Stimulated activated effector memory CD8-positive, alpha-beta T cell treated with anti-CD3 and anti-CD28 coated beads, Interleukin-12 subunit alpha, Interleukin-12 subunit beta, amount 100 ng/mL, for 72 hours (primary cell): ENCODE measurements at regions not wholly inside any gene's neighbourhood (a gene's known extent, or its start where the extent isn't known, plus 50 kb on each side); places are given as distances from the start of the nearest gene placed in this dataset.
"Not testable (repeated sequence)": the region's sequence is repeated elsewhere in the genome, so short reads cannot be mapped to it uniquely, and the experiment has no call there.

ENCODE experiments used
- ATAC-seq: fragments of 150-1000 bp; cut with Tn5 transposase; 2 replicates; pipeline ENCODE4 v1.10.0; 2021
- DNase-seq, 2 donors: peaks; one replicate each; pipeline ENCODE4 v3.0.0; 2021 to 2022; ENCODE audit warnings: low spot score in 2 of 2
- H3K27ac Mint-ChIP-seq: one replicate; pipeline ENCODE4 v1.8.0; 2022; ENCODE audit warnings: mild to moderate bottlenecking, mixed read lengths
- H3K36me3 Mint-ChIP-seq: one replicate; pipeline ENCODE4 v1.8.0; 2022; ENCODE audit warnings: mild to moderate bottlenecking, mixed read lengths
- H3K4me1 Mint-ChIP-seq: one replicate; pipeline ENCODE4 v1.8.0; 2022; ENCODE audit warnings: mixed read lengths
- H3K4me3 Mint-ChIP-seq: one replicate; pipeline ENCODE4 v1.8.0; 2022; ENCODE audit warnings: mild to moderate bottlenecking, mixed read lengths
- H3K9me3 Mint-ChIP-seq: one replicate; pipeline ENCODE4 v1.8.0; 2022; ENCODE audit warnings: mixed read lengths

- DNase-seq = no peak
- Mint-ChIP-seq H3K4me1 (no peaks in the 10 kb centered on the region), H3K9me3 (peaks cover 10% of the 10 kb centered on the region), H3K27ac (no peak overlapping the region), H3K36me3 (no peaks in the 10 kb centered on the region), H3K4me3 (no peak overlapping the region)
- no peak for ATAC-seq
Measured at GRCh38 chr1:94362466-94363058, 55.6 kb upstream of the ABCD3 start.

GRCh38 chr1:94358630-94359599, 59.3 kb upstream of the ABCD3 start:
- DNase-seq (no peak), ATAC-seq (no peak)
- H3K4me1 Mint-ChIP-seq = no peaks in the 10 kb centered on the region
- no peak overlapping the region for H3K4me3 Mint-ChIP-seq
- no peaks in the 10 kb centered on the region for H3K36me3 Mint-ChIP-seq
- H3K9me3 Mint-ChIP-seq = peaks cover 8% of the 10 kb centered on the region
- no peak overlapping the region for H3K27ac Mint-ChIP-seq

DNA sequence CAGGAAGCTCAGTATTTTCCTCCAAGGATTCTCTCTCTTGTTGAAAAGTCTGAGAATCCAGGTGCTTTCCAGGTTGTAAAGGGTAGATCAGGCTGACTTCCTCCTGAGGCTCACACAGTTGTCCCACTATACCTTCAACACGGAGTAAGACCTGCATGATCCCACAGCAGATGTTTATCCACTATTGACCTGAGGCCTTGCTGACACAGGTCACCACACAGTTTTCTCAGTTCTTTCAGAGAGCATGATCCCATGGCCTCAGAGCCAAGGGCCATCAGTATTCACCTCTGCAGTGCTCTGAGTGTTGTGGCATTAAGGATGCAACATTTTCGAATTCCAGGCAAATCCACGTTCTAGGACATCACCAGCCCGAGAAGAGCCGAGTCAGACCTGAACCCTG, 60.5 kb upstream of the ABCD3 start:
- ATAC-seq (no peak), DNase-seq (no peak)
- Mint-ChIP-seq H3K9me3 (peaks cover 4% of the 10 kb centered on the region), H3K4me1 (no peaks in the 10 kb centered on the region), H3K27ac (no peak overlapping the region), H3K4me3 (no peak overlapping the region), H3K36me3 (no peaks in the 10 kb centered on the region)

DNA sequence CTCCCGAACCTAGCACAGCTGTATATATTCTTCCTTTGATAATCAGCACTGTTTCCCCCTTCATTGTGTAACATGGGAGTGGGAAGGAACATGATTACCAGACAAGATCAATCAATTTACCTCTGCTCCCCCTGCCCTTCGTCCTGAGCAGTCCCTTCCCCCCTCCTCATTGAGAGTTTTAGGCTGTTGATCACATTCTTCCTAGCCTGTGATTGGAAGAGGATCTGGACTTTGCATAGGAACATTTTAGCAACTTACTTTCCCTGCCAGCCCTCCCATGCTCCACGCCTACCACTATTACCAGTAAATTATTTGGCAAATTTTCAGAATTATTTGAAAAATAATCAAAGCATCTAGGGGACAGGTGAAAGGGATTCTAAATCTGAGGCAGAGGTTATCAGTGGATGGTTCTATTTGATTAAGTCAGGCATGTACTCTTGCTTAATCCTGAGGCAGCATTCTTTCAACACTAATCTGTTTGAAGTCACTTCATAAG, 62.7 kb upstream of the ABCD3 start:
- DNase-seq (no peak), ATAC-seq (no peak)
- H3K4me1 Mint-ChIP-seq = no peaks in the 10 kb centered on the region
- H3K27ac Mint-ChIP-seq = no peak overlapping the region
- no peak overlapping the region for H3K4me3 Mint-ChIP-seq
- H3K9me3 Mint-ChIP-seq = no peaks in the 10 kb centered on the region
- no peaks in the 10 kb centered on the region for H3K36me3 Mint-ChIP-seq

- Mint-ChIP-seq H3K9me3 (no peaks in the 10 kb centered on the region), H3K27ac (no peak overlapping the region), H3K4me1 (no peaks in the 10 kb centered on the region), H3K4me3 (no peak overlapping the region), H3K36me3 (no peaks in the 10 kb centered on the region)
- no peak for DNase-seq
- no peak for ATAC-seq
Measured at GRCh38 chr1:94351481-94351880, 66.7 kb upstream of the ABCD3 start.

- Mint-ChIP-seq H3K27ac (no peak overlapping the region), H3K9me3 (no peaks in the 10 kb centered on the region), H3K36me3 (no peaks in the 10 kb centered on the region), H3K4me1 (no peaks in the 10 kb centered on the region), H3K4me3 (no peak overlapping the region)
- DNase-seq (no peak), ATAC-seq (peak; percentile 24)
Measured at GRCh38 chr1:94350350-94350924, 67.8 kb upstream of the ABCD3 start.

DNA sequence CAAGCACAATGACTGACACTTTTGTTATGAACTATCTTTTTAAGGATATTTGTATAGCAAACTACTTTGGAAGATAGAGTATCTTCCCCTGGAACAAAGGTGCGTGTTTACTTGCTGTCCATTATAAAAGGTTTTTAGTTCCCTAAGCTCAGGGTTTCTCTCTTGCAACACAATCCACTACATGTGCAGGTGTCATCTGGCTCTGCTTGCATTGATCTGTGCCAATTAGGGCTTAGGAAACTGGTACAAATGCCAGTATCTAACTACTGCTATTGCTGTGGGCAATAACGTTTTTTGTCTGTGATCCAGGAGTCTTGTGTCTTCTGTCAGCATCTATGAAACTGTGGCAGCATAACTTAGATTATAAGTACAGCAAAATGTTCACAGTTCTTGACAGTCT, 68.3 kb upstream of the ABCD3 start:
- no peak overlapping the region for H3K4me3 Mint-ChIP-seq
- H3K4me1 Mint-ChIP-seq = no peaks in the 10 kb centered on the region
- H3K36me3 Mint-ChIP-seq = no peaks in the 10 kb centered on the region
- DNase-seq (no peak), ATAC-seq (no peak)
- H3K9me3 Mint-ChIP-seq = no peaks in the 10 kb centered on the region
- no peak overlapping the region for H3K27ac Mint-ChIP-seq

DNA sequence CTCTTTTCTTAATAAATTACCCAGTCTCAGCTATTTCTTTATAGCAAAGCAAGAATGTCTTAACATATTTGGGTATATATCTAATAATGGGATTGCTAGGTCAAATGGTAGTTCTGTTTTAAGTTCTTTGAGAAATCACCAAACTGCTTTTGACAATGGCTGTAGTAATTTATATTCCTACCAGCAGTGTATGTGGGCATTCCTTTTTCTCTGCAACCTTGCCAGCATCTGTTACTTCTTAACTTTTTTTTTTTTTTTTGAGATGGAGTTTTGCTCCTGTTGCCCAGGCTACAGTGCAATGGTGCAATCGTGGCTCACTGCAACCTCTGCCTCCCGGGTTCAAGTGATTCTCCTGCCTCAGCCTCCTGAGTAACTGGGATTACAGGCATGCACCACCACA, 69.8 kb upstream of the ABCD3 start:
- not testable (repeated sequence) for H3K4me3 Mint-ChIP-seq, ATAC-seq, H3K4me1 Mint-ChIP-seq, H3K9me3 Mint-ChIP-seq, DNase-seq, H3K27ac Mint-ChIP-seq, H3K36me3 Mint-ChIP-seq

- DNase-seq = no peak
- Mint-ChIP-seq H3K4me1 (no peaks in the 10 kb centered on the region), H3K27ac (no peak overlapping the region), H3K4me3 (no peak overlapping the region), H3K36me3 (no peaks in the 10 kb centered on the region), H3K9me3 (no peaks in the 10 kb centered on the region)
- no peak for ATAC-seq
Measured at GRCh38 chr1:94345148-94345721, 73.0 kb upstream of the ABCD3 start.

- Mint-ChIP-seq H3K27ac (no peak overlapping the region), H3K9me3 (no peaks in the 10 kb centered on the region), H3K4me1 (no peaks in the 10 kb centered on the region), H3K36me3 (no peaks in the 10 kb centered on the region), H3K4me3 (no peak overlapping the region)
- ATAC-seq (no peak), DNase-seq (no peak)
Measured at GRCh38 chr1:94342416-94342815, 75.8 kb upstream of the ABCD3 start.

DNA sequence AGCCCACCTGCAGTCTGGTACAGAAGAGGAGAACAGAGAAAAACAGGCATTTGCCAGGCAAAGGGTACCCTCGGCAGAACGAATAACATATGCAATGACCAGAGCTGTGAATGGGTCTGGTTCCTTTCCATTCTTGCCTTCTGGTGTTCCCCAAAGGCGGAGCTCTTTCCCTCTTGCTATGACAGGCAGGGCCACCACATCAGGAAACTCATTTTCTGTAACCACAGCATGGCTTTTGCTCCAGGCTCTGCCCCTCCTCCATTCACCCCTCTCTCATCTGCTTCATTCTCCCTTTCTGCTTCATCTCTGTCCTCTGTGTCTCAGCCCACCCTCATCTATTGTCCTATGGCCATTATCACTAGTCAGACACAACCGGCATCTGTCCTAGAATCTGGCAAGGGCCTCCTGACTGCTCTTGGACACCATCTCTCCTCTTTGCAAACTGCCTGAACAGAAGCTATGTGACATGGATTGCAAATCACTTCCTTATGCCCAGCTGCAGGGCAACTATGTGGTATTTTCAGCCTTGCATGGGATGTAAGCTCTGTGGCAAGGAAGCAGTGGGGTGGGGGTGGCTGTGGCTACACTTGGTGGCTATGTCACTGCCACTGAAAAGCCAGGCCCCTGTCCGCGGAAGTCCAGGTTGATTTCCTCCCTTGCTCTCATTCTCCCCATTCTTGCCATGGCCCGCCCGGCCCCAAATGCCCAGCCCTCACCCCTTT, 78.8 kb upstream of the ABCD3 start:
- Mint-ChIP-seq H3K27ac (no peak overlapping the region), H3K4me1 (no peaks in the 10 kb centered on the region), H3K4me3 (no peak overlapping the region), H3K36me3 (no peaks in the 10 kb centered on the region), H3K9me3 (no peaks in the 10 kb centered on the region)
- no peak for DNase-seq
- ATAC-seq = no peak

- no peaks in the 10 kb centered on the region for H3K4me1 Mint-ChIP-seq
- H3K4me3 Mint-ChIP-seq = no peak overlapping the region
- H3K36me3 Mint-ChIP-seq = no peaks in the 10 kb centered on the region
- no peak for ATAC-seq
- DNase-seq = no peak
- H3K27ac Mint-ChIP-seq = no peak overlapping the region
- no peaks in the 10 kb centered on the region for H3K9me3 Mint-ChIP-seq
Measured at GRCh38 chr1:94336991-94337390, 81.2 kb upstream of the ABCD3 start.

DNA sequence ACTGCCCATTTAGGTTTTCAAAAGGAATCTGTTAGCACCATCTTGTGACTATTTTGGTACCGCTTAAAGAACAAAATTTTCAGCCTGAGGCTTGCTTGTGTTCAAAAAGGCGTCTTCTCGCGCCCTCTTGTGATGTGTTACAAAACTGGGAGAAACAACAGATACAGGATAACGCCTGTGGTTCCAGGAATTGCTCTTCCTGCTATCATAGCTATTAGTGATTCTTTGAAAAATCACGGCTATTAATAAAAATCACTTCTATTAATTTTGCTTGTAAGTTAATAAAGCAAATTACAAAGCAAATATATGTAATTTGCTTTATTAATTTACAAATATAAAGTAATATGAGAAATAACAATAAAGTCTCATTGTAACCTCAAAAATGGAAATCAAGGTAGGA, 82.2 kb upstream of the ABCD3 start:
- no peaks in the 10 kb centered on the region for H3K36me3 Mint-ChIP-seq
- H3K4me3 Mint-ChIP-seq = no peak overlapping the region
- ATAC-seq (no peak), DNase-seq (no peak)
- no peaks in the 10 kb centered on the region for H3K4me1 Mint-ChIP-seq
- no peak overlapping the region for H3K27ac Mint-ChIP-seq
- H3K9me3 Mint-ChIP-seq = no peaks in the 10 kb centered on the region

GRCh38 chr1:94335447-94335846, 82.7 kb upstream of the ABCD3 start:
- H3K36me3 Mint-ChIP-seq = no peaks in the 10 kb centered on the region
- ATAC-seq (no peak), DNase-seq (no peak)
- H3K4me1 Mint-ChIP-seq = peaks cover 1% of the 10 kb centered on the region
- H3K4me3 Mint-ChIP-seq = no peak overlapping the region
- no peak overlapping the region for H3K27ac Mint-ChIP-seq
- no peaks in the 10 kb centered on the region for H3K9me3 Mint-ChIP-seq

GRCh38 chr1:94334764-94335163, 83.4 kb upstream of the ABCD3 start:
- Mint-ChIP-seq H3K9me3 (no peaks in the 10 kb centered on the region), H3K4me3 (no peak overlapping the region), H3K36me3 (no peaks in the 10 kb centered on the region), H3K27ac (no peak overlapping the region), H3K4me1 (peaks cover 6% of the 10 kb centered on the region)
- peak; percentile 5 for ATAC-seq
- DNase-seq = no peak
